ENCODE measurements at regions not wholly inside any gene's neighbourhood (a gene's known extent, or its start where the extent isn't known, plus 50 kb on each side); places are given as distances from the start of the nearest gene placed in this dataset.

GRCh38 chr11:33970984-33971466 is 79.1 kb upstream of the LMO2 start (continued):
- TF ChIP-seq RREB1 (CRISPR knock-in tag; IDR thresholded peaks at IDR 0.05) (no peak), HMBOX1 (IDR thresholded peaks at IDR 0.05) (no peak), FOXK1 (CRISPR knock-in tag; IDR thresholded peaks at IDR 0.05; ENCODE audit: borderline replicate concordance) (no peak), HNRNPH1 (optimal IDR thresholded peaks at IDR 0.05; ENCODE audit: low read depth, low read length) (no peak), TEAD1 (CRISPR knock-in tag; IDR thresholded peaks at IDR 0.05) (0 out of 4 replicates have a peak, but pooled peaks of 1 of the 2 experiments have one; percentile 30), MGA (IDR thresholded peaks at IDR 0.05) (no peak), SIN3A (IDR thresholded peaks at IDR 0.05; ENCODE audit: borderline replicate concordance in 2 of 2, control insufficient read depth in 1 of 2, low read depth in 2 of 2, low read length in 2 of 2) (no peak), CHD1 (IDR thresholded peaks at IDR 0.05; ENCODE audit: low read length) (no peak)

Measured in K562 (cell line).